HepG2 (cell line): ENCODE measurements at regions not wholly inside any gene's neighbourhood (a gene's known extent, or its start where the extent isn't known, plus 50 kb on each side); places are given as distances from the start of the nearest gene placed in this dataset.

Experiments
- ATAC-seq: fragments of 200-7000 bp; cut with Tn5 transposase; 3 replicates; pipeline ENCODE4 v1.9.1; 2020; ENCODE audit warnings: mild to moderate bottlenecking, moderate library complexity
- BruUV-seq: library from RNA; stranded (reverse); fragments of 400-500 nt; replicated peaks from 2 replicates; lab custom pipeline; 2021; lab: Mats Ljungman, UMichigan
- CTCF ChIA-PET: fragments of 300-600 bp; formaldehyde crosslinking; extraction: SDS; loops from one replicate; lab custom pipeline; 2021; ENCODE audit warnings: low total read pairs, inconsistent platforms, low intra/inter-chr PET ratio; lab: Yijun Ruan, JAX
- POLR2A ChIA-PET: fragments of 350-600 bp; sonication (Branson Sonifier 250); formaldehyde crosslinking; loops from one replicate; lab custom pipeline; 2020; ENCODE audit warnings: antibody characterized with exemption, inconsistent platforms; lab: Yijun Ruan, JAX
- DNase-seq: peaks from one replicate; pipeline ENCODE4 v3.0.0-alpha.2; 2015; ENCODE audit warnings: low spot score
- FAIRE-seq: peaks from 3 replicates; lab custom pipeline; 2011; peaks lifted over from hg19 to GRCh38; lab: Jason Lieb, UNC
- H2AFZ ChIP-seq: one replicate; pipeline ENCODE4 v1.6.1; 2011; ENCODE audit warnings: low read length, inconsistent platforms
- H3K27ac ChIP-seq: fragments of 300-600 bp; 3 replicates; pipeline ENCODE4 v1.8.0; 2011; ENCODE audit warnings: mixed run types, mild to moderate bottlenecking, mixed read lengths, low read length, inconsistent platforms; ENCODE audit not compliant: insufficient read depth; ENCODE audit errors: extremely low read length
- H3K27me3 ChIP-seq, 2 experiments: fragments of 200-600 bp in 1 of 2; 2 replicates in 1 of 2; 3 replicates in 1 of 2; pipeline versions ENCODE4 v1.6.0 to v1.8.0; 2011; ENCODE audit warnings: low read length in 2 of 2, mild to moderate bottlenecking in 2 of 2, moderate library complexity in 2 of 2, inconsistent platforms in 1 of 2; ENCODE audit not compliant: insufficient read depth in 2 of 2, control insufficient read depth in 1 of 2
- H3K36me3 ChIP-seq, 2 experiments: fragments of 200-600 bp in 1 of 2; replicated peaks in 1 of 2; 2 replicates in 1 of 2; 3 replicates in 1 of 2; pipeline versions ENCODE4 v1.5.1 to v1.8.0; 2011; ENCODE audit warnings: low read length in 2 of 2, inconsistent platforms in 1 of 2; ENCODE audit not compliant: insufficient read depth in 2 of 2, control insufficient read depth in 1 of 2
- H3K4me1 ChIP-seq: 2 replicates; pipeline ENCODE4 v1.5.1; 2012; ENCODE audit warnings: low read length, inconsistent platforms; ENCODE audit not compliant: insufficient read depth
- H3K4me2 ChIP-seq: 2 replicates; pipeline ENCODE4 v1.6.0; 2011; ENCODE audit warnings: low read depth, low read length, inconsistent platforms
- H3K4me3 ChIP-seq, 3 experiments: fragments of 200-600 bp in 1 of 3; sonication (generic), shearing (Covaris generic) in 1 of 3; replicated peaks in 1 of 3; 2 replicates each; pipeline ENCODE4 v1.5.1; 2011 to 2016; ENCODE audit warnings: low read length in 3 of 3, inconsistent platforms in 2 of 3, low read depth in 2 of 3, mild to moderate bottlenecking in 2 of 3, control low read depth in 1 of 3, mixed read lengths in 1 of 3; ENCODE audit not compliant: insufficient read depth in 1 of 3
- H3K79me2 ChIP-seq: one replicate; pipeline ENCODE4 v1.6.1; 2011; ENCODE audit warnings: low read length, inconsistent platforms; ENCODE audit not compliant: insufficient read depth
- H3K9ac ChIP-seq: 2 replicates; pipeline ENCODE4 v1.6.0; 2011; ENCODE audit warnings: mild to moderate bottlenecking, low read depth, low read length, inconsistent platforms; ENCODE audit not compliant: insufficient read depth
- H3K9me3 ChIP-seq: 2 replicates; pipeline ENCODE4 v1.5.1; 2012; ENCODE audit warnings: mild to moderate bottlenecking, low read length
- H4K20me1 ChIP-seq: 2 replicates; pipeline ENCODE4 v1.6.0; 2011; ENCODE audit warnings: inconsistent platforms, mild to moderate bottlenecking, low read length, moderate library complexity; ENCODE audit not compliant: insufficient read depth
- HBP1 ChIP-seq: IDR thresholded peaks from 2 replicates; pipeline ENCODE4 v1.6.1; 2016; ENCODE audit warnings: low read depth, control low read depth
- PITX1 ChIP-seq: sonication (generic); formaldehyde crosslinking; IDR thresholded peaks from 2 replicates; pipeline ENCODE4 v1.5.1; 2020; ENCODE audit warnings: mild to moderate bottlenecking, missing genetic modification reagents
- RAD51 ChIP-seq: fragments of 450-650 bp; IDR thresholded peaks from 2 replicates; pipeline ENCODE4 v1.6.1; 2016; ENCODE audit warnings: borderline replicate concordance
- SALL2 ChIP-seq: sonication (generic); formaldehyde crosslinking; IDR thresholded peaks from 2 replicates; pipeline ENCODE4 v1.8.1; 2023; ENCODE audit warnings: mild to moderate bottlenecking, missing genetic modification reagents, inconsistent platforms
- TEAD2 ChIP-seq: sonication (generic); formaldehyde crosslinking; IDR thresholded peaks from 2 replicates; pipeline ENCODE4 v1.9.0; 2021; ENCODE audit warnings: missing genetic modification reagents
- TEAD3 ChIP-seq: optimal IDR thresholded peaks from 2 replicates; pipeline ENCODE3; 2016; ENCODE audit warnings: borderline replicate concordance
- WGBS: methylation state at CpG from one replicate; pipeline ENCODE4 v1.1.6; 2017; ENCODE audit warnings: low lambda C conversion rate; 5-methylcytosine and 5-hydroxymethylcytosine counted together
- in situ Hi-C: cut with HindIII; loops from 2 replicates; pipeline ENCODE4 v1.10.0; 2017; ENCODE audit warnings: low pct_unique_long_range_greater_than_20kb; ENCODE audit not compliant: extremely low pct_ligation_motif_present
- intact Hi-C: fragments of 100-400 bp; cut with micrococcal nuclease; formaldehyde crosslinking; loops from one replicate; pipeline ENCODE4 v1.10.0; 2022; ENCODE audit not compliant: unreplicated experiment

GRCh38 chr10:125284875-125285597 lies 124.7 kb upstream of the CTBP2 start:
- Histone ChIP-seq H2AFZ (no peak overlapping the region), H3K36me3 (no peaks in the 10 kb centered on the region), H3K4me3 (no peak overlapping the region), H3K79me2 (no peaks in the 10 kb centered on the region), H3K4me2 (no peak overlapping the region), H4K20me1 (no peaks in the 10 kb centered on the region), H3K9ac (no peak overlapping the region), H3K4me1 (no peaks in the 10 kb centered on the region), H3K9me3 (no peaks in the 10 kb centered on the region), H3K27me3 (peaks cover 0 to 4% of the 10 kb centered on the region in 2 experiments; a peak in 2 of 5 replicates), H3K27ac (no peak overlapping the region)
- TF ChIP-seq PITX1 (CRISPR knock-in tag) = no peak
- TF ChIP-seq SALL2 (CRISPR knock-in tag) = no peak
- TF ChIP-seq TEAD2 (CRISPR knock-in tag) = no peak
- TF ChIP-seq RAD51 = no peak
- TF ChIP-seq TEAD3 (CRISPR knock-in tag) = no peak
- TF ChIP-seq HBP1 (CRISPR knock-in tag) = no peak
- ChIA-PET POLR2A (no interaction called here), CTCF (no interaction called here)
- intact Hi-C loops = no loop called here
- FAIRE-seq (no peak), ATAC-seq (no peak), DNase-seq (no peak)
- in situ Hi-C loops = no loop called here
- under 1% methylated on average over 5 of the region's 6 CpGs for WGBS
- BruUV-seq = no TSS peak
